HG03196 (cell line): ENCODE measurements at regions not wholly inside any gene's neighbourhood (a gene's known extent, or its start where the extent isn't known, plus 50 kb on each side); places are given as distances from the start of the nearest gene placed in this dataset.

ENCODE experiments used
- ATAC-seq: cut with Tn5 transposase; IDR thresholded peaks from one replicate; pipeline ENCODE4 v1.9.1; 2021; ENCODE audit not compliant: unreplicated experiment

- no peak for ATAC-seq
Measured at GRCh38 chr5:125517973-125518550, 771.6 kb upstream of the ZNF608 start.

DNA sequence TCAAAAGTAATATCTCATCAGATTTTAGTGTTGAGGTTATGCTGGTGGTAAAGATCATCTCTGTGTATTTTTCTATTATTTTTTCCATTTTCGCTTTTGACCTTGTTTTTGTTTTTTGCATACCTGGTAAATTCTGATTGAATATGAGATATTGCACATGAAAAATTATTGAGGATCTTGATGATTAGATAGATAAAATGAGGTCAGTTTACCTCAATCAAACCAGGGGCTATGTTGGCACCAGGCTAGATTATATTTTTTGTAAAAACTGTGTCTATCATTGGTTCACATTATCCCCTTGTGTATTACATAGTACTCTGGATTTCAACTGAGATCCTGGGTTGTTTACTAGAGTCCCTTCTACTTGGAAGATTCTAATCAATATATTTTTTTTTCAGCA lies 774.9 kb upstream of the ZNF608 start:
- no peak for ATAC-seq

- ATAC-seq = no peak
Measured at GRCh38 chr5:125525356-125525755, 778.9 kb upstream of the ZNF608 start.

GRCh38 chr5:125526966-125527365 lies 780.5 kb upstream of the ZNF608 start:
- no peak for ATAC-seq

GRCh38 chr5:125528881-125529280 lies 782.4 kb upstream of the ZNF608 start:
- ATAC-seq = no peak

GRCh38 chr5:125530833-125531615 lies 784.6 kb upstream of the ZNF608 start:
- ATAC-seq = no peak

- ATAC-seq = no peak
Measured at GRCh38 chr5:125536095-125536494, 789.7 kb upstream of the ZNF608 start.

DNA sequence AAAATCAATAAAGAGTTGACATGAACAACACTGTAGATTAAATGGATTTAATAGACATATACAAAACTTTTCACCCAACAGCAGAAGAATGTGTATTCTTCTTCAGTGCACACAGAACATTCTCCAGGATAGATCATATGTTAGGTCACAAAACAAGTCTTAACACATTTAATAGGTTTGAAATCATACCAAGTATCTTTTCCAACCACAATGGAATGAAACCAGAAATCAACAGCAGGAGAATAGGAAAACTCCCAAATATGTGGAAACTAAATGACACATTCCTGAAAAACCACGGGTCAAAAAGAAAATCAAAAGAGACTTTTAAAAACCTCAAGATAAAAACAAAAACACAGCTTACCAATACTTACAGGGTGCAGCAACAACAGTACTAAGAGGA lies 790.1 kb upstream of the ZNF608 start:
- no peak for ATAC-seq

DNA sequence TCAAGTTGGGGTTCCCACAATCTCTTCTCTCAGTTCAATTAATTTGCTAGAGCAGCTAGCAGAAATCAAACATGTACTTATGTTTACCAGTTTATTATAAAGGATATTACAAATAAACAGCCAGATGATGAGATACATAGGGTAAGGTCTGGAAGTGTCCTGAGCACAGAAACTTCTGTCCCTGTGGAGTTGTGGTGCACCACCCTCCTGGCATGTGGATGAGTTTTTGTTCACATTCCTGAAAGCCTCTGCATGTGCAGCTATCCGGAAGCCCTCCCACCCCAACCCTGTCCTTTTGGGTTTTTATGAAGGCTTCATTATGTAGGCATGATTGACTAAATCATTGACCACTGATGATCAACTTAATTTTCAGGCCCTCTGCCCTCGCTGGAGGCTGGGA lies 791.2 kb upstream of the ZNF608 start:
- ATAC-seq = no peak

DNA sequence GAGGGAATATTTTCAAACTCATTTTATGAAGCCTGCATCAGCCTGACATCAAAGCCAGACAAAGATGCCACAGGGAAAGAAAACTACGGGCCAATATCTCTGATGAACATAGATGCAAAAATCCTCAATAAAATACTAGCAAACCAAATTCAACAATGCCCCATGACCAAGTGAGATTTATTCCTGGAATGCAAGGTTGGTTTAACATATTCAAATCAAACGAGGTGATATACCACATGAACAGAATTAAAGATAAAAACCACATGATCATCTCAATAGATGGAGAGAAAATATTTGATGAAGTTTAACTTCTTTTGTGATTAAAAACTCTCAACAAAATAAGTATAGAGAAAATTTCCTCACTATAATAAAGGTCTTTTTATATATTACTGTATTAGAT lies 792.0 kb upstream of the ZNF608 start:
- no peak for ATAC-seq

DNA sequence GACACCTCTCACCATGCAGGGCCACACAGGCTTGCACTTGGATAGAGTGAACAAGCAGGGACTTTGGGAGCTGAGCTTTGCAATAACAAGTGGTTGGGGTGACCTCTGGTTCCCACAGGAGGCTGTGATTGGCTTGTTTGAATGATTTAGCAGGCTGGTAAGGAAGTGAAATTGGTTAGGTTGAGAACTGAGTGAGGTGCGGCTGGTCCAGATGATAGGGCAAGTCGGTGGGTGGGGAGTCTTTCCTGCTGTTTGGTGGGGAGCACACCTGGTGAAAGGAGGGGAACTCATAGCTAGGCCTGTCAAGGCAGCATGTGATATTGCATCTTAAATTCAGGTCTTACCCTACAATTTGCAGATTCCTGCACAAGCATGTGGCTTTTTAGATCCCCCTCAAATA lies 794.6 kb upstream of the ZNF608 start:
- no peak for ATAC-seq

DNA sequence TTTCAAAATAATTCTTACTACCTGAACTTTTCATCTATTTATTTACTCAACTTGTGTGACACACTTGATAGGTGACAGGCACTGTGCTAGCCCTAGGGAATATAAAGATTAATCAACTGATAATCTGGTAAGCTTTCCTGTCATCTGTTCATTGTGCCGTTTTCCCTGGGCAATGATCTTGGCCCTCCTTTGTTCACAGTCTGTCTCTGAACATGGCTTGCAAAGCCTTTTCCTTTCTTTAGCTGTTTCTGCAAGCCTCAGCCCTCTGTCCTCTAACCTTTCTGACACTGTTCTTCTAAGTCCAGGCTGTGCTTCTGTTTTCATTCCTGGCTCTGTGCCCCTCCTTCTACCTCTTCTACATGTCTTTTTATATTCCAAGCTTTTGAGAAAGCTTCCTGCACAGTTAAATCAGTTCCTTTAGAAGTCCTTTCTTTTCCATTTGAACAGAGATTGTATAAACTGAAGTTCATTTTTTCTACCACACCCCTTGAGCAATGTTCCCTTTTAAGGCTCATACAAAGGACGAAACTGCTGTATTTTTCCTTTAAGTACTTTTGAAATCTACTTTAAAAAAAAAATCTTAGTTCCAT lies 803.0 kb upstream of the ZNF608 start:
- ATAC-seq = no peak

DNA sequence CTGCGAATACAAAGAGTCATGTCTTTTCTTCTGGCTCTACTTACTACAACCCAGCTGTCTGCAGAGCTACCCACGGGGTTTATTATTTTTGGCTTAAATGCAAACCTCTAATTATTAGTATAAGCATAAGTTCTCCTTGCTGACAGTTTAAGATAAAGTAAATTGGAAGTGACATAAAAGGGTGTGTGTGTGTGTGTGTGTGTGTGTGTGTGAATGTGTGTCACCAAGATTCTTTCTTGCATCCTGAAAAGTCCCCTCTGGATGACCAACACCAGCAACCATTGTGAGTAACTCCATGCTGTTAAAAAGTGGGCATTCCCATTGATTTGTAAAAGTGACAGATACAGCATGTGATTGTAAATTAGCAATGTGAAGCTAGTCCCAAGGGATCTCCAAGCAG lies 803.8 kb upstream of the ZNF608 start:
- no peak for ATAC-seq

GRCh38 chr5:125551246-125551645 lies 804.8 kb upstream of the ZNF608 start:
- ATAC-seq = no peak

DNA sequence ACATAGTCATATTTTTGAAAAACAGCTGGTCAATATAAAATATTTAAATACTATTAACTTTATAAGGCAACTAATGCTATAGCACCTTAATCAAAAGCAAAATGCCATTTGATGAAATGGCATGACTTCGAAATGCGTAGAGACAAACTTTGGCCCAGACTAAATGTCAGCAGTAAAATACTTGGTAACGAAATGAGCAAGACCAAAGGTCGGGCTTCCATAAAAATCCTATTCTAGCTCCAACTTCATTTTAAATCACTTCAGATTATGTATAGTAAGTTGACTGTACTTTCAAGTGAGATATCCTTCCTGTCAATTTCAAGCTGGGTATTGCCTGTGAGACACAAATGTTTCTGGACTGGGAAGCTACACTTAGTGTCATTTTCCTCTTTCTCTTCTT lies 805.4 kb upstream of the ZNF608 start:
- no peak for ATAC-seq

DNA sequence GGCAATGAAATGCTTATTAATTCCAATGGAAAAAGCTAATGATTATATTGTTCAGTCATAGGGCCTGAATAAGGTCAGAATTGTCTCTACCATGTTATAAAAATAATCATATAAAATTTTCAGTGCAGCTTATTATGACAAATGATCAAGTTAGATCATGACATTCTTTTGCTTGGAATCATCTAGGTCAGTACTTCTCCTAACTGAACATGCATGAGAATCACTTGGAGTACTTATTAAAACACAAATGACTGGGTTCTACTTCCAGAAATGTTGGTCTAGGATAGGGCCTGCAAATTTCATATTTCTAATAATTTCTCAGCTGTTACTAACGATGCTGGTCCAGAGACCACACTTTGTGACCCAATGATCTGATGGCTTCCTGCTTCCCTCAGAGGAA lies 806.0 kb upstream of the ZNF608 start:
- ATAC-seq = no peak

DNA sequence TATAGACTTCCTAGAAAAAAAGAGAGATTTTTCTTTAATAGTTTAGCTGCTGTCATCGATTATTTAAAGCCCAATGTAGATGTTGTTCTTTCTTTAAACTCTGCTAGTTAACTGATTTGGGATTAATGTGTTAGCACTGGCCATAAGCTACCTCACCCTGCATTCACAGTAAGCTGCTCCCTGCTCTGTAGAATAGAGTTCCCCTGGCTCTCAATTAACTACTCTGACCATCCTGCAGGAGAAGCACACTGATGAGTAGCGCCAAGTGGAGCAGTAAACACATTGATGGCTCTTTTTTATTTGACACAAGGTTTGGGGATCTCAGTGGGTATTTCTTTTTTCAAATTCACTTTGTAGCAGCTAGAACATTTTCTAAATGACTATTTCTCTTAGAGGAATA lies 807.9 kb upstream of the ZNF608 start:
- ATAC-seq = no peak

DNA sequence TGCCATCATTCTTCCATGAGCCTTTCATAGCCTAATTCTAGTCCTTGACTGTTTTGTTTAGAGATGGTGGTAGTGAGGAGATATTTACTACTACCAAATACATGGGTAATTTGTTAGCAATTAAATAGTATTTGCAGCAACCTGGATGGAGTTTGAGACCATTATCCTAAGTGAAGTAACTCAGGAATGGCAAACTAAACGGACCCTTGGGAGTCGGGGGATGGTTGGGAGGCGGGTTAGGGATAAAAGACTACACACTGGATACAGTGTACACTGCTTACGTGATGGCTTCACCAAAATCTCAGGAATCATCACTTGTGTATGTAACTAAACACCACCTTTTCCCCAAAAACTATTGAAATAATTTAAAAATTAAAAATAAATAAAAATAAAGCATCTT lies 809.2 kb upstream of the ZNF608 start:
- ATAC-seq = no peak

DNA sequence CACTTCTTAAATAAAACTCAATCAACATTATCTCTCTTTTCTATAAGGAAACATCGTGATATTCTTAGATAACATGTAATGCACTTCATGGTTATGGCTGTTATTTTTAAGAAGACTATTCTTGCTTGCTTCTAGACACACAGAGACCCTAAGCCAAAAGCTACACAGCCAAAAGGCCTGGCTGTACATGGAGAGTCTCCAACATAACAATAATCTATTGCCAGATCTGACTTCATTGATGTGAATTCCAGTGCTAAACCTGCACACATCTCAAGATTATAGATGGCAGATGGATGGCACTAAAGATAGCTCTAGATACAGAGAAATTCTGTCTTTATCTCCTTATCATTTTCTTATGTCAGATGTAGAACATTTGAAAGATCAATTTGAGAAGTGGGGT lies 811.6 kb upstream of the ZNF608 start:
- ATAC-seq = no peak

DNA sequence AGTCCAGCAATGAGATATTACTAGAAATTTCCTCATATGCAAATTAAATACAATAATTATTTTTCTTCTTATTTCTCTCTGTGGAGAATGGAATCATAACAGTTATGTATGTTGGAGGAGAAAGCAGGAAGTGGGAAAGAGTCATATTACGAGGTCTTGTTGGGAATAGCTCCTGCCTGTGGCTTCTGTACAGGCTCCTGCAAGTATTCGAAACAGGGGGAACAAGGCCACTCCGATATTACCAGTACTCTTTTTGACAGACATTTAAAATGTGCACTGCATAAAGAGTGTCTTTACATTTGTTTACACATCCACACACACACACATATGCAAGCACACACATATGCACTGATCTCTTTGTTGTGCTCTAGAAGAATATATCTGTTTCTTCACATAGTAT lies 812.0 kb upstream of the ZNF608 start:
- no peak for ATAC-seq

GRCh38 chr5:125559296-125559695 lies 812.9 kb upstream of the ZNF608 start:
- ATAC-seq = no peak

- no peak for ATAC-seq
Measured at GRCh38 chr5:125560476-125561225, 814.2 kb upstream of the ZNF608 start.
